ENCODE measurements at regions not wholly inside any gene's neighbourhood (a gene's known extent, or its start where the extent isn't known, plus 50 kb on each side); places are given as distances from the start of the nearest gene placed in this dataset.

DNA sequence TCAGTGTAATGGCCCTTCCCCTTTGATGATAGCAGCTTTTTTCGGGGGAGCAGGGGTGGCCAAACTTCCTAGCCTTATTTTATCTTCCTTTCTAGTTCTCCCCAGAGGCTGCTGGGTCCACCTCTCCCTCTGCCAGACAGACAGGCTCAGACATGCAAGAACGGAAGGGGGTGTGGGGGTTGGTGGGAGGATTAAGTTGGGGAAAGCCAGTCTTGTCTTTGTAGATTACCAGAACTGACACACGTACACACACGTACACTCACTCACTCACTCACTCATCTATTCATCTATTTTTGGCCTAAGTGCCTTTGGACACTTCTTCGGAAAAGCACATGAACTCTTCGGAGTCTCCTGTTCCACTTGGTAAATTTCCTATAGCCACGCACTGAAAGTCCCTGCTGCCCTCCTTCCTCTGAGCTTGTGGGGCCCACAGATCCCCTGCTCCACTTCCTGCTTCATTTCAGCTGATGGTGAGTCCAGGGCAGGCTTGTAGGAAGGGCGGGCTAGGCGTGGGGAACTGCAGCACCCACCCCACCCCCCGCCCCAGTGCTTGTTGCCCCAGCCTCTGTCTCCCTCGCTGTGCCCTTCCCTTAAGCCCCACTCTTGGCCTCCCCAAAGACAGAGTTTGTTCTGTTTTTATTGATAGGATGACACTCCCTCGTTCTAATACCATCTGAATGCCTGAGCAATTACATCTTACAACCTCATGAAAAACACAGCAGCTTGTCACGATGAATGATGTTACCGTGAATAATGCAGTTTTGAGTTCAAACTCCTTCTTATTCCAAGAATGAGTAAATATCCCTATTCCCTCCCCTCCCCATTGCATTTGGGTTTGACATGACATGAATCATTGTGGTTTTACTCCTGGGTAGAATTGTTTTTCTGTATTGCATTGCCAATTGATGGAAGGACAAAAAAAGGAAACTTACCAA, 60.7 kb upstream of the ATP5PO start:
- Mint-ChIP-seq H3K27ac (ENCODE audit: low read depth) (peak overlapping the region; percentile 96), H3K4me1 (peaks cover 54% of the 10 kb centered on the region), H3K36me3 (ENCODE audit: insufficient read depth) (peaks cover 14% of the 10 kb centered on the region), H3K27me3 (no peaks in the 10 kb centered on the region), H3K4me3 (peak overlapping the region; percentile 57), H3K9me3 (no peaks in the 10 kb centered on the region)
- ATAC-seq (replicated peaks; ENCODE audit: extremely low read depth, poor library complexity, severe bottlenecking) (peak; percentile 74), DNase-seq (ENCODE audit: low spot score in 2 of 2) (peak in 1 of 2 donors; percentile 51)

- peaks cover 54% of the 10 kb centered on the region for H3K4me1 Mint-ChIP-seq
- H3K9me3 Mint-ChIP-seq = no peaks in the 10 kb centered on the region
- peak; percentile 23 to 66 for DNase-seq (ENCODE audit: low spot score in 2 of 2)
Observed at GRCh38 chr21:33975548-33976081, 60.0 kb upstream of the ATP5PO start.

DNA sequence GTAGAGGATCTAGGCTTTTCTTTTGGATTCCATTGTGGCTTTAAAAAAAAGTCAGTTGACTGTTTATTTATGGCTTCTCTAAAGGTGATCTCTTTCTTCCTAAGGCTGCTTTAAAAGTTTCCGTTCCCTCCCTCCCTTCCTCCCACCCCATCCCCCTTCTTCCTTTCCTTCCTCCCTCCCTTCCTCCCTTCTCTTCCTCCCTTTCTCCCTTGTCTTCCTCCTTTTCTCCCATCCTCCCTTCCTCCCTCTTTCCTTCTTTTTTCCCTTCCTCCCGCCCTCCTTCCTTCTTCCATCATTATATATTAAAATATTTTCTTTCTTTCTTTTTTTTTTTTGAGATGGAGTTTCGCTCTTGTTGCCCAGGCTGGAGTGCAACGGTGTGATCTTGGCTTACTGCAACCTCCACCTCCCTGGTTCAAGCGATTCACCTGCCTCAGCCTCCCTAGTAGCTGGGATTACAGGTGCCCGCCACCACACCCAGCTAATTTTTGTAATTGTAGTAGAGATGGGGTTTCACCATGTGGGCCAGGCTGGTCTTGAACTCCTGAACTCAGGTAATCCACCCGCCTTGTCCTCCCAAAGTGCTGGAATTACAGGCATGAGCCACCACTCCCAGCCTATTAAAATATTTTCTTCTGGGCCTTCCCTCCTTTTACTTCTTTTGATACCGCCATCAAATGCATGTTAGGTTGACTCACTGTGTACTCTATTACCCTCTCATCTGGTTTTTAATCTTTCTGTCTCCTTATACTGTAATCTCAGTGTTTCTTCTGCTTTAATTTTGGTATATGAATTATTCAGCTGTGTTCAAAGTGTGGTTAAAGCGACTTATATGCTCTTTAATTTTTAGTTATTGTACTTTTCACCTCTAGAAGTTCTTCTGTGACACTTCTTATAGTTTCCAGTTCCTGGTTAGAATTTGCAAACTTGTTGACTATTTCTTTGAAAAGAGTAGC, 59.2 kb upstream of the ATP5PO start:
- no peaks in the 10 kb centered on the region for H3K27me3 Mint-ChIP-seq
- H3K27ac Mint-ChIP-seq (ENCODE audit: low read depth) = peak overlapping the region; percentile 96
- H3K4me3 Mint-ChIP-seq = peak overlapping the region; percentile 57
- H3K4me1 Mint-ChIP-seq = peaks cover 54% of the 10 kb centered on the region
- H3K36me3 Mint-ChIP-seq (ENCODE audit: insufficient read depth) = peaks cover 18% of the 10 kb centered on the region
- H3K9me3 Mint-ChIP-seq = no peaks in the 10 kb centered on the region
- ATAC-seq (replicated peaks; ENCODE audit: extremely low read depth, poor library complexity, severe bottlenecking) (no peak), DNase-seq (ENCODE audit: low spot score in 2 of 2) (no peak)

More at GRCh38 chr21:33975548-33976081, 60.0 kb upstream of the ATP5PO start:
- peak; percentile 84 for ATAC-seq (replicated peaks; ENCODE audit: extremely low read depth, poor library complexity, severe bottlenecking)
- Mint-ChIP-seq H3K27ac (ENCODE audit: low read depth) (peak overlapping the region; percentile 96), H3K36me3 (ENCODE audit: insufficient read depth) (peaks cover 14% of the 10 kb centered on the region), H3K27me3 (no peaks in the 10 kb centered on the region), H3K4me3 (peak overlapping the region; percentile 57)

GRCh38 chr21:33973268-33973667, 57.7 kb upstream of the ATP5PO start:
- no peak for DNase-seq (ENCODE audit: low spot score in 2 of 2)
- H3K4me3 Mint-ChIP-seq = no peak overlapping the region
- no peaks in the 10 kb centered on the region for H3K27me3 Mint-ChIP-seq
- ATAC-seq (replicated peaks; ENCODE audit: extremely low read depth, poor library complexity, severe bottlenecking) = no peak
- no peaks in the 10 kb centered on the region for H3K9me3 Mint-ChIP-seq
- peaks cover 55% of the 10 kb centered on the region for H3K4me1 Mint-ChIP-seq
- H3K36me3 Mint-ChIP-seq (ENCODE audit: insufficient read depth) = peaks cover 19% of the 10 kb centered on the region
- no peak overlapping the region for H3K27ac Mint-ChIP-seq (ENCODE audit: low read depth)

- DNase-seq (ENCODE audit: low spot score in 2 of 2) (no peak), ATAC-seq (replicated peaks; ENCODE audit: extremely low read depth, poor library complexity, severe bottlenecking) (no peak)
- Mint-ChIP-seq H3K9me3 (no peaks in the 10 kb centered on the region), H3K27me3 (no peaks in the 10 kb centered on the region), H3K27ac (ENCODE audit: low read depth) (peak overlapping the region; percentile 39), H3K4me1 (peaks cover 47% of the 10 kb centered on the region), H3K36me3 (ENCODE audit: insufficient read depth) (peaks cover 19% of the 10 kb centered on the region), H3K4me3 (no peak overlapping the region)
Observed at GRCh38 chr21:33972539-33972938, 56.9 kb upstream of the ATP5PO start.

GRCh38 chr21:33971492-33972013, 55.9 kb upstream of the ATP5PO start:
- Mint-ChIP-seq H3K36me3 (ENCODE audit: insufficient read depth) (peaks cover 19% of the 10 kb centered on the region), H3K27ac (ENCODE audit: low read depth) (peak overlapping the region; percentile 39)

GRCh38 chr21:33969581-33969980, 54.0 kb upstream of the ATP5PO start:
- no peaks in the 10 kb centered on the region for H3K9me3 Mint-ChIP-seq
- H3K4me3 Mint-ChIP-seq = no peak overlapping the region
- peaks cover 20% of the 10 kb centered on the region for H3K4me1 Mint-ChIP-seq
- ATAC-seq (replicated peaks; ENCODE audit: extremely low read depth, poor library complexity, severe bottlenecking) = no peak
- DNase-seq (ENCODE audit: low spot score in 2 of 2) = no peak
- H3K36me3 Mint-ChIP-seq (ENCODE audit: insufficient read depth) = peaks cover 13% of the 10 kb centered on the region
- H3K27ac Mint-ChIP-seq (ENCODE audit: low read depth) = no peak overlapping the region
- H3K27me3 Mint-ChIP-seq = no peaks in the 10 kb centered on the region

More at GRCh38 chr21:33971492-33972013, 55.9 kb upstream of the ATP5PO start:
- H3K9me3 Mint-ChIP-seq = no peaks in the 10 kb centered on the region
- no peak overlapping the region for H3K4me3 Mint-ChIP-seq
- DNase-seq (ENCODE audit: low spot score in 2 of 2) (no peak), ATAC-seq (replicated peaks; ENCODE audit: extremely low read depth, poor library complexity, severe bottlenecking) (no peak)
- H3K4me1 Mint-ChIP-seq = peaks cover 38% of the 10 kb centered on the region
- no peaks in the 10 kb centered on the region for H3K27me3 Mint-ChIP-seq

- DNase-seq (ENCODE audit: low spot score in 2 of 2) = no peak
- Mint-ChIP-seq H3K9me3 (no peaks in the 10 kb centered on the region), H3K27me3 (no peaks in the 10 kb centered on the region), H3K27ac (ENCODE audit: low read depth) (no peak overlapping the region), H3K4me1 (peaks cover 21% of the 10 kb centered on the region), H3K4me3 (no peak overlapping the region), H3K36me3 (ENCODE audit: insufficient read depth) (peaks cover 14% of the 10 kb centered on the region)
- ATAC-seq (replicated peaks; ENCODE audit: extremely low read depth, poor library complexity, severe bottlenecking) = no peak
Observed at GRCh38 chr21:33968995-33969348, 53.4 kb upstream of the ATP5PO start.

- Mint-ChIP-seq H3K9me3 (no peaks in the 10 kb centered on the region), H3K27ac (ENCODE audit: low read depth) (peak overlapping the region; percentile 59), H3K4me3 (no peak overlapping the region), H3K27me3 (no peaks in the 10 kb centered on the region), H3K36me3 (ENCODE audit: insufficient read depth) (peaks cover 14% of the 10 kb centered on the region), H3K4me1 (peaks cover 27% of the 10 kb centered on the region)
- DNase-seq (ENCODE audit: low spot score in 2 of 2) (no peak), ATAC-seq (replicated peaks; ENCODE audit: extremely low read depth, poor library complexity, severe bottlenecking) (peak; percentile 40)
Observed at GRCh38 chr21:33968080-33968994, 52.7 kb upstream of the ATP5PO start.

GRCh38 chr21:33967086-33967571, 51.5 kb upstream of the ATP5PO start:
- Mint-ChIP-seq H3K9me3 (no peaks in the 10 kb centered on the region), H3K4me1 (peaks cover 36% of the 10 kb centered on the region), H3K27me3 (no peaks in the 10 kb centered on the region), H3K27ac (ENCODE audit: low read depth) (peak overlapping the region; percentile 59), H3K36me3 (ENCODE audit: insufficient read depth) (peaks cover 14% of the 10 kb centered on the region), H3K4me3 (no peak overlapping the region)
- DNase-seq (ENCODE audit: low spot score in 2 of 2) (no peak), ATAC-seq (replicated peaks; ENCODE audit: extremely low read depth, poor library complexity, severe bottlenecking) (no peak)

DNA sequence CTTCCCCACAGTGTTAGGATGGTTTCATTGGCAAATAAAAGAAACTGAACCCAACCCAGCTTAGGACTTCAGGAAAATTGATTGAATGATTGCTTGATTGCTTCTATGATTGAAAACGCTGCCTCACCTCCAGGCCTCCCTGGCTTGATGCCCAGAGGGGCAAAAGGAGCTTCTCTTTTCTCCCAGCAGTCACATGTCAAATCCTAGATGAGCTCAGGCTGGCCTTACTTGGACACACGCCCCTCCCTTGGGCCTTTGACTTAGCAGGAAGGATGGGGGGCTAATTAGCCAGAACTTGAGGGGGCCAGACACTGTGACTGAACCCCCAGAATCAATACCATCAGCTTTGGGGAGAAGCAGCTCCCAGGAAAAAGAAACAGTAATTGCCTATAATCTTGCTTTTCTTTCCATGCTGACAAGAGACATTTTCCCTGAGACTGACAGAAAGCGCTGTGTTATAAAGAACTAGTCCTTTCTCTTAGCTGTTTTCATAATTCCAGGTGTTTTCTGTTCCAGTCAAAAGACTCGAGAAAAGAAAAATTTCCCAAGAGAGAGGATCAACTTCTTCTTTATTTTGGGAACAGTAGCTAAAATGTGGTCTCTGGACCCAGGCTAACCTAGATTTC, 50.8 kb upstream of the ATP5PO start:
- H3K9me3 Mint-ChIP-seq = no peaks in the 10 kb centered on the region
- ATAC-seq (replicated peaks; ENCODE audit: extremely low read depth, poor library complexity, severe bottlenecking) (no peak), DNase-seq (ENCODE audit: low spot score in 2 of 2) (no peak)
- no peak overlapping the region for H3K27ac Mint-ChIP-seq (ENCODE audit: low read depth)
- H3K4me1 Mint-ChIP-seq = peaks cover 29% of the 10 kb centered on the region
- peaks cover 13% of the 10 kb centered on the region for H3K36me3 Mint-ChIP-seq (ENCODE audit: insufficient read depth)
- H3K4me3 Mint-ChIP-seq = no peak overlapping the region
- H3K27me3 Mint-ChIP-seq = no peaks in the 10 kb centered on the region

Measured in central memory CD8-positive, alpha-beta T cell (primary cell).